ENCODE measurements at regions not wholly inside any gene's neighbourhood (a gene's known extent, or its start where the extent isn't known, plus 50 kb on each side); places are given as distances from the start of the nearest gene placed in this dataset.

- TF ChIP-seq, protein P1, sequence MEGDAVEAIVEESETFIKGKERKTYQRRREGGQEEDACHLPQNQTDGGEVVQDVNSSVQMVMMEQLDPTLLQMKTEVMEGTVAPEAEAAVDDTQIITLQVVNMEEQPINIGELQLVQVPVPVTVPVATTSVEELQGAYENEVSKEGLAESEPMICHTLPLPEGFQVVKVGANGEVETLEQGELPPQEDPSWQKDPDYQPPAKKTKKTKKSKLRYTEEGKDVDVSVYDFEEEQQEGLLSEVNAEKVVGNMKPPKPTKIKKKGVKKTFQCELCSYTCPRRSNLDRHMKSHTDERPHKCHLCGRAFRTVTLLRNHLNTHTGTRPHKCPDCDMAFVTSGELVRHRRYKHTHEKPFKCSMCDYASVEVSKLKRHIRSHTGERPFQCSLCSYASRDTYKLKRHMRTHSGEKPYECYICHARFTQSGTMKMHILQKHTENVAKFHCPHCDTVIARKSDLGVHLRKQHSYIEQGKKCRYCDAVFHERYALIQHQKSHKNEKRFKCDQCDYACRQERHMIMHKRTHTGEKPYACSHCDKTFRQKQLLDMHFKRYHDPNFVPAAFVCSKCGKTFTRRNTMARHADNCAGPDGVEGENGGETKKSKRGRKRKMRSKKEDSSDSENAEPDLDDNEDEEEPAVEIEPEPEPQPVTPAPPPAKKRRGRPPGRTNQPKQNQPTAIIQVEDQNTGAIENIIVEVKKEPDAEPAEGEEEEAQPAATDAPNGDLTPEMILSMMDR (conservative IDR thresholded peaks at IDR 0.05; ENCODE audit: low read length), result no peak
- TF ChIP-seq EZH2phosphoT487 (IDR thresholded peaks at IDR 0.05; ENCODE audit: borderline replicate concordance), result no peak
These were observed 359.3 kb downstream of the CMPK2 start for GRCh38 chr2:6506361-6506794.

DNA sequence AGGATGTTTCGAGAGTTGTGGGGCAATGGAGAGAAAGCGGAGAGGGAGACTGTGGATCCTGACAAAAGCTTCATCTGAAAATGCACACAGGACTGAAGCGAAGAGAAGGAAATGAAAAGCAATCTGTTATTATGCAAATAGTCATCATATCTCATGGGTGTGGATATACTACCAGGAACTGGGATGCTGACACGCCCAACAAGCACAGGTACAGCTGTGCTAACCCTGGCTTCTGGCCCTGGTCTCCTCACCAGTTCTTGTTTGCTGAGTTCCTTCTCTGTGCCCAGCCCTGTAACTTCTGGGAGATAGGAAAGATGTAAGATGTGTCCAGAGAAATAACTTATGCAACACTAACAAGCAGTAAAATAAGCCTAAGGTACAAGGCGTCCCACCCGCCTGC lies 358.8 kb downstream of the CMPK2 start:
- Histone ChIP-seq H3K9ac (ENCODE audit: low read depth, low read length, poor library complexity, severe bottlenecking) (no peak overlapping the region), H3F3A (ENCODE audit: low read depth) (no peaks in the 10 kb centered on the region), H3K36me3 (ENCODE audit: insufficient read depth, low read length) (no peaks in the 10 kb centered on the region), H3K27me3 (ENCODE audit: insufficient read depth, low read length, poor library complexity, severe bottlenecking) (no peaks in the 10 kb centered on the region), H3K79me2 (ENCODE audit: insufficient read depth, low read length) (no peaks in the 10 kb centered on the region), H3K9me2 (replicated peaks; ENCODE audit: low read depth, low read length) (no peaks in the 10 kb centered on the region), H3K4me1 (ENCODE audit: insufficient read depth, low read length, poor library complexity, severe bottlenecking) (no peaks in the 10 kb centered on the region), H3K4me3 (ENCODE audit: low read length, poor library complexity, severe bottlenecking) (no peak overlapping the region), H3K4me2 (ENCODE audit: low read depth, low read length, poor library complexity, severe bottlenecking) (no peak overlapping the region), H4K20me1 (ENCODE audit: insufficient read depth, low read length, poor library complexity, severe bottlenecking) (no peaks in the 10 kb centered on the region), H3K9me3 (ENCODE audit: insufficient read depth, low read depth, low read length) (no peaks in the 10 kb centered on the region), H2AFZ (ENCODE audit: low read length) (no peak overlapping the region)
- no peak for TF ChIP-seq EZH2phosphoT487 (IDR thresholded peaks at IDR 0.05; ENCODE audit: borderline replicate concordance)
- TF ChIP-seq, protein P1 (conservative IDR thresholded peaks at IDR 0.05; ENCODE audit: low read length), result no peak

More at GRCh38 chr2:6506361-6506794, 359.3 kb downstream of the CMPK2 start:
- Histone ChIP-seq H3K27me3 (ENCODE audit: insufficient read depth, low read length, poor library complexity, severe bottlenecking) (no peaks in the 10 kb centered on the region), H3K4me2 (ENCODE audit: low read depth, low read length, poor library complexity, severe bottlenecking) (no peak overlapping the region), H3K4me3 (ENCODE audit: low read length, poor library complexity, severe bottlenecking) (no peak overlapping the region), H3K9me2 (replicated peaks; ENCODE audit: low read depth, low read length) (no peaks in the 10 kb centered on the region), H3F3A (ENCODE audit: low read depth) (no peaks in the 10 kb centered on the region), H3K36me3 (ENCODE audit: insufficient read depth, low read length) (no peaks in the 10 kb centered on the region), H3K79me2 (ENCODE audit: insufficient read depth, low read length) (no peaks in the 10 kb centered on the region), H3K4me1 (ENCODE audit: insufficient read depth, low read length, poor library complexity, severe bottlenecking) (no peaks in the 10 kb centered on the region), H2AFZ (ENCODE audit: low read length) (no peak overlapping the region), H3K9ac (ENCODE audit: low read depth, low read length, poor library complexity, severe bottlenecking) (no peak overlapping the region), H4K20me1 (ENCODE audit: insufficient read depth, low read length, poor library complexity, severe bottlenecking) (no peaks in the 10 kb centered on the region), H3K9me3 (ENCODE audit: insufficient read depth, low read depth, low read length) (no peaks in the 10 kb centered on the region)

- H3K9me3 ChIP-seq (ENCODE audit: insufficient read depth, low read depth, low read length), result no peaks in the 10 kb centered on the region
- no peaks in the 10 kb centered on the region for H3K4me1 ChIP-seq (ENCODE audit: insufficient read depth, low read length, poor library complexity, severe bottlenecking)
- H3F3A ChIP-seq (ENCODE audit: low read depth), result no peaks in the 10 kb centered on the region
- H3K4me2 ChIP-seq (ENCODE audit: low read depth, low read length, poor library complexity, severe bottlenecking), result no peak overlapping the region
- H4K20me1 ChIP-seq (ENCODE audit: insufficient read depth, low read length, poor library complexity, severe bottlenecking), result no peaks in the 10 kb centered on the region
- no peak overlapping the region for H3K4me3 ChIP-seq (ENCODE audit: low read length, poor library complexity, severe bottlenecking)
- TF ChIP-seq, protein P1 (conservative IDR thresholded peaks at IDR 0.05; ENCODE audit: low read length), result no peak
- H3K9ac ChIP-seq (ENCODE audit: low read depth, low read length, poor library complexity, severe bottlenecking), result no peak overlapping the region
- H2AFZ ChIP-seq (ENCODE audit: low read length), result no peak overlapping the region
- no peaks in the 10 kb centered on the region for H3K36me3 ChIP-seq (ENCODE audit: insufficient read depth, low read length)
- no peaks in the 10 kb centered on the region for H3K9me2 ChIP-seq (replicated peaks; ENCODE audit: low read depth, low read length)
- H3K79me2 ChIP-seq (ENCODE audit: insufficient read depth, low read length), result no peaks in the 10 kb centered on the region
- no peaks in the 10 kb centered on the region for H3K27me3 ChIP-seq (ENCODE audit: insufficient read depth, low read length, poor library complexity, severe bottlenecking)
These were observed 355.2 kb downstream of the CMPK2 start for GRCh38 chr2:6510532-6510931.

Data from Loucy (cell line).